Fibroblast of pulmonary artery (primary cell): ENCODE measurements at regions not wholly inside any gene's neighbourhood (a gene's known extent, or its start where the extent isn't known, plus 50 kb on each side); places are given as distances from the start of the nearest gene placed in this dataset.
"Not testable (repeated sequence)": the region's sequence is repeated elsewhere in the genome, so short reads cannot be mapped to it uniquely, and the experiment has no call there.

ENCODE experiments used
- DNase-seq: peaks from one replicate; pipeline ENCODE4 v3.0.0-alpha.2; 2010; ENCODE audit warnings: low read depth
- H3K4me3 ChIP-seq: replicated peaks from 2 replicates; pipeline ENCODE4 v1.5.1; 2011; ENCODE audit warnings: low read depth, mild to moderate bottlenecking, control low read depth, low read length, moderate library complexity
- CTCF ChIP-seq: IDR thresholded peaks from 2 replicates; pipeline ENCODE4 v1.5.1; 2011; ENCODE audit warnings: mild to moderate bottlenecking, control low read depth, low read length, inconsistent platforms; ENCODE audit errors: missing control alignments

DNA sequence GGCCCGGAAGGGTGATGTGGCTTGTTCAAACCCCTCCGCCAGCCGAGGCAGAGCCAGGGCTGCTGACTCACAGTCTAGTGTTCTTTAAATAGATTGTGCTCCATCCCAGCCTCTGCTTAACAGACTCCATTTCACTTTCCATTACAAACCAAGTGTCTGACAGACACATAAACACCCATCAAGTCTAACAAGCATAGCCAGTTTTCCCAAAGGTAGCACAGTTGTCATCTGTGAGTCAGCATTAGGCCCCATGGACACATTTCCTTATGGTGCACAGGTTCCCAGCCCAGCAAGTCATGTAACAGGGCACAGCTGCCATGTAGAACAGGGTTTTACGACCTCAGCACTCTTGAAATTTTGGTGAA is 109.9 kb upstream of the RAP2B start:
- H3K4me3 ChIP-seq: no peak overlapping the region
- DNase-seq: peak; percentile 90
- no peak for TF ChIP-seq CTCF

GRCh38 chr3:153055217-153055616 is 106.8 kb upstream of the RAP2B start:
- no peak for DNase-seq
- H3K4me3 ChIP-seq: no peak overlapping the region
- no peak for TF ChIP-seq CTCF

DNA sequence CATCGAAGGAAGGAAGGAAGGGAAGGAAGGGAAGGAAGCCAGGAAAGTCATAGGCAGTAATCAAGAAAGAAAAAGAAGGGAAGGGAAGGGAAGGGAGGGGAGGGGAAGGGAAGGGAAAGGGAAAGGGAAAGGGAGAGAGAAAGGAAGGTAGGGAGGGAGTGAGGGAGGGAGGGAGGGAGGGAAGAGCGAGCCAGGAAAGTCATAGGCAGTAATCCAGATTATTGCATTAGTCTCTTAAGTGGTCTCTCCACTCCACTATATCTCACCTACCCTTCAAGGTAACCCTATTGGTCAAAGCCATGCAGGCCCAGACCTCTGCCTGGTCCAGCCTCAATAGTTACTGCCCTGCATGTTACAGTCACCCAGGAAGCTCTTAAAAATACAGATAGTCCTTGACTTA is 106.2 kb upstream of the RAP2B start:
- no peak for DNase-seq
- H3K4me3 ChIP-seq: no peak overlapping the region
- no peak for TF ChIP-seq CTCF

GRCh38 chr3:153058031-153058688 is 103.9 kb upstream of the RAP2B start:
- DNase-seq: peak; percentile 75
- not testable (repeated sequence) for H3K4me3 ChIP-seq

GRCh38 chr3:153060346-153060745 is 101.7 kb upstream of the RAP2B start:
- no peak for DNase-seq

GRCh38 chr3:153061938-153062528 is 100.0 kb upstream of the RAP2B start:
- no peak for DNase-seq
- no peak overlapping the region for H3K4me3 ChIP-seq
- no peak for TF ChIP-seq CTCF

More at GRCh38 chr3:153060346-153060745, 101.7 kb upstream of the RAP2B start:
- no peak for TF ChIP-seq CTCF
- H3K4me3 ChIP-seq: no peak overlapping the region

DNA sequence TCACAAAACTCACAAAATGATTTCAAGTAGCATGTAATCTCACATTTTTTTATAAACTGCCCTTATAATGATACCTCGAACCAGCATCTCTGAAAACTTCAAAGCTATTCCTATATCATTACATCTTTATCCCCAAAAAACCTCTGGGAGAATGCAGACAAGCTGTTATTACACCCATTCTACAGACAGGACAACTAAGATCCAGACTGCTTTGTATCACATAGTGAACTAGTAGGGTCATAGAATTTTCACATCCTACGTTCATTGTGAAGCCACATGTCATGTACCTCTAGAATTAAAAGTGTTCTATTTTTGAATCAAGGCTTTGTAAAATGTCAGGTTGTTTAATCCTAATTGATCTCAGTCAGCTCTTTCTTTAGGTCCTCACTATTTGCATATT is 98.7 kb upstream of the RAP2B start:
- H3K4me3 ChIP-seq: no peak overlapping the region
- TF ChIP-seq CTCF: no peak
- DNase-seq: no peak
